Parathyroid adenoma (tissue), 2 donors: ENCODE measurements at regions not wholly inside any gene's neighbourhood (a gene's known extent, or its start where the extent isn't known, plus 50 kb on each side); places are given as distances from the start of the nearest gene placed in this dataset.

Experiments used
- H2AFZ ChIP-seq: fragments of 300-600 bp; sonication (generic); one replicate; pipeline ENCODE4 v1.7.0; 2017; ENCODE audit warnings: antibody characterized with exemption, mild to moderate bottlenecking
- H3K27ac ChIP-seq: fragments of 300-600 bp; sonication (generic); one replicate; pipeline ENCODE4 v1.7.0; 2017
- H3K27me3 ChIP-seq: fragments of 300-600 bp; sonication (generic); one replicate; pipeline ENCODE4 v1.7.0; 2017; ENCODE audit warnings: low read length; ENCODE audit not compliant: control insufficient read depth, insufficient read depth
- H3K36me3 ChIP-seq: fragments of 300-600 bp; sonication (generic); one replicate; pipeline ENCODE4 v1.7.0; 2017; ENCODE audit warnings: low read length; ENCODE audit not compliant: control insufficient read depth, insufficient read depth
- H3K4me1 ChIP-seq: fragments of 300-600 bp; sonication (generic); one replicate; pipeline ENCODE4 v1.7.0; 2017; ENCODE audit warnings: control low read depth
- H3K4me2 ChIP-seq: fragments of 300-600 bp; sonication (generic); one replicate; pipeline ENCODE4 v1.7.0; 2017; ENCODE audit warnings: low read length
- H3K4me3 ChIP-seq: fragments of 300-600 bp; sonication (generic); one replicate; pipeline ENCODE4 v1.7.0; 2017; ENCODE audit warnings: low read depth, low read length
- H3K79me2 ChIP-seq: fragments of 300-600 bp; sonication (generic); one replicate; pipeline ENCODE4 v1.7.0; 2017; ENCODE audit warnings: control low read depth
- H3K9ac ChIP-seq: fragments of 300-600 bp; sonication (generic); one replicate; pipeline ENCODE4 v1.7.0; 2017; ENCODE audit warnings: mild to moderate bottlenecking
- H3K9me3 ChIP-seq: fragments of 300-600 bp; sonication (generic); one replicate; pipeline ENCODE4 v1.7.0; 2017; ENCODE audit warnings: low read length; ENCODE audit not compliant: control insufficient read depth
- CTCF ChIP-seq: fragments of 300-600 bp; sonication (generic); IDR thresholded peaks from one replicate; pipeline ENCODE4 v1.7.0; 2017; ENCODE audit warnings: antibody characterized with exemption, mild to moderate bottlenecking
- donor health status: primary hyperparathyroidism.

- no peaks in the 10 kb centered on the region for H3K36me3 ChIP-seq
- no peak overlapping the region for H3K9ac ChIP-seq
- no peaks in the 10 kb centered on the region for H3K9me3 ChIP-seq
- H2AFZ ChIP-seq, result peak overlapping the region; percentile 61
- no peaks in the 10 kb centered on the region for H3K27me3 ChIP-seq
- no peak for TF ChIP-seq CTCF
- H3K79me2 ChIP-seq, result no peaks in the 10 kb centered on the region
- H3K4me2 ChIP-seq, result no peak overlapping the region
- peaks cover 19% of the 10 kb centered on the region for H3K4me1 ChIP-seq
- H3K4me3 ChIP-seq, result no peak overlapping the region
- peak overlapping the region; percentile 67 for H3K27ac ChIP-seq
These were observed 105.5 kb upstream of the CPEB4 start for GRCh38 chr5:173782671-173783101.

- Histone ChIP-seq H3K9ac (no peak overlapping the region), H3K4me3 (no peak overlapping the region), H2AFZ (peak overlapping the region; percentile 61), H3K27me3 (no peaks in the 10 kb centered on the region), H3K9me3 (no peaks in the 10 kb centered on the region), H3K79me2 (no peaks in the 10 kb centered on the region), H3K4me1 (peaks cover 20% of the 10 kb centered on the region), H3K36me3 (no peaks in the 10 kb centered on the region), H3K27ac (peak overlapping the region; percentile 67), H3K4me2 (no peak overlapping the region)
- no peak for TF ChIP-seq CTCF
These were observed 104.8 kb upstream of the CPEB4 start for GRCh38 chr5:173783371-173783770.

GRCh38 chr5:173785400-173785799 is 102.7 kb upstream of the CPEB4 start:
- Histone ChIP-seq H3K27ac (no peak overlapping the region), H3K4me3 (no peak overlapping the region), H2AFZ (peak overlapping the region; percentile 31), H3K4me2 (no peak overlapping the region), H3K9ac (no peak overlapping the region), H3K79me2 (no peaks in the 10 kb centered on the region), H3K27me3 (no peaks in the 10 kb centered on the region), H3K4me1 (peaks cover 18% of the 10 kb centered on the region), H3K36me3 (no peaks in the 10 kb centered on the region), H3K9me3 (no peaks in the 10 kb centered on the region)
- TF ChIP-seq CTCF, result no peak

GRCh38 chr5:173785866-173786265 is 102.3 kb upstream of the CPEB4 start:
- no peaks in the 10 kb centered on the region for H3K79me2 ChIP-seq
- H3K4me1 ChIP-seq, result peaks cover 18% of the 10 kb centered on the region
- TF ChIP-seq CTCF, result no peak
- H3K9ac ChIP-seq, result no peak overlapping the region
- H3K36me3 ChIP-seq, result no peaks in the 10 kb centered on the region
- no peaks in the 10 kb centered on the region for H3K27me3 ChIP-seq
- peak overlapping the region; percentile 31 for H2AFZ ChIP-seq
- no peak overlapping the region for H3K4me2 ChIP-seq
- H3K27ac ChIP-seq, result no peak overlapping the region
- H3K9me3 ChIP-seq, result no peaks in the 10 kb centered on the region
- H3K4me3 ChIP-seq, result no peak overlapping the region
